DND-41 (cell line): ENCODE measurements at regions not wholly inside any gene's neighbourhood (a gene's known extent, or its start where the extent isn't known, plus 50 kb on each side); places are given as distances from the start of the nearest gene placed in this dataset.

Experiments
- EZH2 ChIP-seq: IDR thresholded peaks from 3 replicates; pipeline ENCODE4 v1.6.1; 2012; ENCODE audit warnings: borderline replicate concordance, low read depth, mild to moderate bottlenecking, moderate library complexity, low read length, inconsistent platforms; ENCODE audit not compliant: severe bottlenecking
- TF ChIP-seq, protein P1 (sequence below): IDR thresholded peaks from 2 replicates; pipeline ENCODE4 v1.5.1; 2012; ENCODE audit warnings: borderline replicate concordance, low read length, moderate library complexity, mild to moderate bottlenecking; ENCODE audit not compliant: poor library complexity, severe bottlenecking; ENCODE audit errors: extremely low read depth

DNA sequence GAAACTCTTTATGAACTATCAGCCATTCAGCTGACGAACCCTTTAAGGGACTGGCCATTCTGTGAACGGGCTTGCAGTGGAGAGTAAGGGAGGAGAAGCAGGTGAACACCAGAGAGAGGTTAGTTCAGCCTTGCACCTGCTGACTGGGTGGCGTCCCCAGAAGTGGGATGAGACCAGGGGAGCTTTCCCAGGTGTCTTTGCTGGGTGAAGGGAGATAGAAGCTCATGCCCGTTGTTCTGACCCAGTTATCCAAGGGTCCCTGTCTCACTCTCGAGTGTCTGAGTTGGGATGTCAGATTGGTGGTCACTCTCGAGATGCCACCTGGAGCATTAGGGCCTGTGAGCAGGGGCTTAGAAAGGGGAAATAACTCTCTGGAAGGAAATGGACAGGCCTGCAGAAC, 68.7 kb downstream of the MSX2 start:
- TF ChIP-seq, protein P1, sequence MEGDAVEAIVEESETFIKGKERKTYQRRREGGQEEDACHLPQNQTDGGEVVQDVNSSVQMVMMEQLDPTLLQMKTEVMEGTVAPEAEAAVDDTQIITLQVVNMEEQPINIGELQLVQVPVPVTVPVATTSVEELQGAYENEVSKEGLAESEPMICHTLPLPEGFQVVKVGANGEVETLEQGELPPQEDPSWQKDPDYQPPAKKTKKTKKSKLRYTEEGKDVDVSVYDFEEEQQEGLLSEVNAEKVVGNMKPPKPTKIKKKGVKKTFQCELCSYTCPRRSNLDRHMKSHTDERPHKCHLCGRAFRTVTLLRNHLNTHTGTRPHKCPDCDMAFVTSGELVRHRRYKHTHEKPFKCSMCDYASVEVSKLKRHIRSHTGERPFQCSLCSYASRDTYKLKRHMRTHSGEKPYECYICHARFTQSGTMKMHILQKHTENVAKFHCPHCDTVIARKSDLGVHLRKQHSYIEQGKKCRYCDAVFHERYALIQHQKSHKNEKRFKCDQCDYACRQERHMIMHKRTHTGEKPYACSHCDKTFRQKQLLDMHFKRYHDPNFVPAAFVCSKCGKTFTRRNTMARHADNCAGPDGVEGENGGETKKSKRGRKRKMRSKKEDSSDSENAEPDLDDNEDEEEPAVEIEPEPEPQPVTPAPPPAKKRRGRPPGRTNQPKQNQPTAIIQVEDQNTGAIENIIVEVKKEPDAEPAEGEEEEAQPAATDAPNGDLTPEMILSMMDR = no peak
- TF ChIP-seq EZH2 = no peak
